ENCODE measurements at regions not wholly inside any gene's neighbourhood (a gene's known extent, or its start where the extent isn't known, plus 50 kb on each side); places are given as distances from the start of the nearest gene placed in this dataset.

DNA sequence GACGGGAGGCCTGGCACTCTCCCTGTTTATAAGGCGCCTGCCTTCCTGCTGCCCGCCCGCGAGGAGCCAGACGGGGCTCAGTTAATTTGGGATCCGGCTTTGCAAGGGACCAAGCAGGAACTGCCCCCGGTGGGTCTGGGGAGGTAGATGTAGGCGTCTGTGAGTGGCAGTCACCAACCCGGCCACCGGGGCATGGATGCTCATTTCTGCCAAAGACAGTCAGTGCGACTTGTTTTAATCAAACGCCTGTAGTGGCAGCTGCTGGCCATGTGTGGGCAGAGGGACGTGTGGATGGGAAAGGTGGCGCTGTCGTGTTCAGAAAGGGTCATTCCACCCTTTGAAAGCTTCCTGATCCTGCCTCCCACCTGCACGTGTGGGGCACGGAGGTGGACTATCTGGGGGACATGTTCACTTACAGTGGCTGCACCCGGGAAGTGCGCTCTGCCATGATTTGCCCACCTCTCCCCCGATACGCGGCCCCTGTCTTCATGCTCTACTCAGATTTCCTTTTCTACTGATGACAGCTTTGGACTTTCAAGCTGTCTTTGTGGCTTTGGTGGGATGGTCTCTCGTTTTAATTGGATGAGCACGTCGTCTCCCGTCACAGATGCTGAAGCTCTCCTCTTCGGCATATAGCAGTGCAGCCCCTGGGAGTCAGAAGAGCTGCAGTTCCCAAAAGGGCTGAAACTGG lies 60.3 kb upstream of the CIBAR2 start:
- Histone ChIP-seq H4K20me1 (ENCODE audit: insufficient read depth, low read length) (peaks cover 29% of the 10 kb centered on the region; the same call in 1 of the 2 replicates), H3K36me3 (replicated peaks in 1 of 2; ENCODE audit: control insufficient read depth in 1 of 2, insufficient read depth in 2 of 2, low read length in 2 of 2) (no peaks in the 10 kb centered on the region), H3K4me1 (ENCODE audit: insufficient read depth, low read length) (peaks cover 70% of the 10 kb centered on the region), H3K27me3 (ENCODE audit: control insufficient read depth in 1 of 2, insufficient read depth in 2 of 2, low read length in 2 of 2) (peaks cover 13 to 37% of the 10 kb centered on the region in 2 experiments; a peak in 4 of 5 replicates), H3K4me2 (ENCODE audit: low read depth, low read length) (peak overlapping the region; percentile 90), H3K27ac (ENCODE audit: extremely low read length, insufficient read depth, low read length) (no peak overlapping the region), H3K9me3 (ENCODE audit: low read length) (no peaks in the 10 kb centered on the region), H3K79me2 (ENCODE audit: insufficient read depth, low read length) (peaks cover 6% of the 10 kb centered on the region), H3K4me3 (replicated peaks in 1 of 3; ENCODE audit: insufficient read depth in 1 of 3, low read depth in 2 of 3, low read length in 3 of 3) (peak overlapping the region; percentile 38 to 72 (median 53)), H2AFZ (ENCODE audit: low read length) (no peak overlapping the region), H3K9ac (ENCODE audit: insufficient read depth, low read depth, low read length) (peak overlapping the region; percentile 8; the same call in 1 of the 2 replicates)
- peak; percentile 75 for DNase-seq (ENCODE audit: low spot score)
- peak; percentile 75 for ATAC-seq
- peak; percentile 83 for FAIRE-seq
- BruUV-seq (replicated peaks): no TSS peak
- 25% methylated on average over 25 of the region's 28 CpGs for WGBS (ENCODE audit: low lambda C conversion rate)
- in situ Hi-C loops (cut with HindIII; ENCODE audit: extremely low pct_ligation_motif_present, low pct_unique_long_range_greater_than_20kb) (no loop called here), intact Hi-C loops (cut with micrococcal nuclease; ENCODE audit: unreplicated experiment) (loop anchor here (5.0 kb wide), 1 partner anchor 55 kb away; no protein-coding TSS in a partner anchor)
- CTCF ChIA-PET (ENCODE audit: low intra/inter-chr PET ratio, low total read pairs): interaction anchor here (1.1 to 1.6 kb wide), 4 partner anchors 31 to 73 kb away, joined by 4 to 6 read pairs (median 4); no protein-coding TSS in a partner anchor
- POLR2A ChIA-PET: interaction anchor here (1.2 to 6.6 kb wide), 6 partner anchors 9 to 36 kb away, joined by 3 to 39 read pairs (median 8); no protein-coding TSS in a partner anchor
- 0 out of 2 replicates have a peak, but pooled peaks have one; percentile 10 for TF ChIP-seq ZNF331 (CRISPR knock-in tag; IDR thresholded peaks at IDR 0.05)
- TF ChIP-seq SALL2 (CRISPR knock-in tag; IDR thresholded peaks at IDR 0.05): 0 out of 2 replicates have a peak, but pooled peaks have one; percentile 28
- TF ChIP-seq, protein P1, sequence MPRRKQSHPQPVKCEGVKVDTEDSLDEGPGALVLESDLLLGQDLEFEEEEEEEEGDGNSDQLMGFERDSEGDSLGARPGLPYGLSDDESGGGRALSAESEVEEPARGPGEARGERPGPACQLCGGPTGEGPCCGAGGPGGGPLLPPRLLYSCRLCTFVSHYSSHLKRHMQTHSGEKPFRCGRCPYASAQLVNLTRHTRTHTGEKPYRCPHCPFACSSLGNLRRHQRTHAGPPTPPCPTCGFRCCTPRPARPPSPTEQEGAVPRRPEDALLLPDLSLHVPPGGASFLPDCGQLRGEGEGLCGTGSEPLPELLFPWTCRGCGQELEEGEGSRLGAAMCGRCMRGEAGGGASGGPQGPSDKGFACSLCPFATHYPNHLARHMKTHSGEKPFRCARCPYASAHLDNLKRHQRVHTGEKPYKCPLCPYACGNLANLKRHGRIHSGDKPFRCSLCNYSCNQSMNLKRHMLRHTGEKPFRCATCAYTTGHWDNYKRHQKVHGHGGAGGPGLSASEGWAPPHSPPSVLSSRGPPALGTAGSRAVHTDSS (CRISPR knock-in tag; conservative IDR thresholded peaks at IDR 0.05): no peak
- TF ChIP-seq, protein P2, sequence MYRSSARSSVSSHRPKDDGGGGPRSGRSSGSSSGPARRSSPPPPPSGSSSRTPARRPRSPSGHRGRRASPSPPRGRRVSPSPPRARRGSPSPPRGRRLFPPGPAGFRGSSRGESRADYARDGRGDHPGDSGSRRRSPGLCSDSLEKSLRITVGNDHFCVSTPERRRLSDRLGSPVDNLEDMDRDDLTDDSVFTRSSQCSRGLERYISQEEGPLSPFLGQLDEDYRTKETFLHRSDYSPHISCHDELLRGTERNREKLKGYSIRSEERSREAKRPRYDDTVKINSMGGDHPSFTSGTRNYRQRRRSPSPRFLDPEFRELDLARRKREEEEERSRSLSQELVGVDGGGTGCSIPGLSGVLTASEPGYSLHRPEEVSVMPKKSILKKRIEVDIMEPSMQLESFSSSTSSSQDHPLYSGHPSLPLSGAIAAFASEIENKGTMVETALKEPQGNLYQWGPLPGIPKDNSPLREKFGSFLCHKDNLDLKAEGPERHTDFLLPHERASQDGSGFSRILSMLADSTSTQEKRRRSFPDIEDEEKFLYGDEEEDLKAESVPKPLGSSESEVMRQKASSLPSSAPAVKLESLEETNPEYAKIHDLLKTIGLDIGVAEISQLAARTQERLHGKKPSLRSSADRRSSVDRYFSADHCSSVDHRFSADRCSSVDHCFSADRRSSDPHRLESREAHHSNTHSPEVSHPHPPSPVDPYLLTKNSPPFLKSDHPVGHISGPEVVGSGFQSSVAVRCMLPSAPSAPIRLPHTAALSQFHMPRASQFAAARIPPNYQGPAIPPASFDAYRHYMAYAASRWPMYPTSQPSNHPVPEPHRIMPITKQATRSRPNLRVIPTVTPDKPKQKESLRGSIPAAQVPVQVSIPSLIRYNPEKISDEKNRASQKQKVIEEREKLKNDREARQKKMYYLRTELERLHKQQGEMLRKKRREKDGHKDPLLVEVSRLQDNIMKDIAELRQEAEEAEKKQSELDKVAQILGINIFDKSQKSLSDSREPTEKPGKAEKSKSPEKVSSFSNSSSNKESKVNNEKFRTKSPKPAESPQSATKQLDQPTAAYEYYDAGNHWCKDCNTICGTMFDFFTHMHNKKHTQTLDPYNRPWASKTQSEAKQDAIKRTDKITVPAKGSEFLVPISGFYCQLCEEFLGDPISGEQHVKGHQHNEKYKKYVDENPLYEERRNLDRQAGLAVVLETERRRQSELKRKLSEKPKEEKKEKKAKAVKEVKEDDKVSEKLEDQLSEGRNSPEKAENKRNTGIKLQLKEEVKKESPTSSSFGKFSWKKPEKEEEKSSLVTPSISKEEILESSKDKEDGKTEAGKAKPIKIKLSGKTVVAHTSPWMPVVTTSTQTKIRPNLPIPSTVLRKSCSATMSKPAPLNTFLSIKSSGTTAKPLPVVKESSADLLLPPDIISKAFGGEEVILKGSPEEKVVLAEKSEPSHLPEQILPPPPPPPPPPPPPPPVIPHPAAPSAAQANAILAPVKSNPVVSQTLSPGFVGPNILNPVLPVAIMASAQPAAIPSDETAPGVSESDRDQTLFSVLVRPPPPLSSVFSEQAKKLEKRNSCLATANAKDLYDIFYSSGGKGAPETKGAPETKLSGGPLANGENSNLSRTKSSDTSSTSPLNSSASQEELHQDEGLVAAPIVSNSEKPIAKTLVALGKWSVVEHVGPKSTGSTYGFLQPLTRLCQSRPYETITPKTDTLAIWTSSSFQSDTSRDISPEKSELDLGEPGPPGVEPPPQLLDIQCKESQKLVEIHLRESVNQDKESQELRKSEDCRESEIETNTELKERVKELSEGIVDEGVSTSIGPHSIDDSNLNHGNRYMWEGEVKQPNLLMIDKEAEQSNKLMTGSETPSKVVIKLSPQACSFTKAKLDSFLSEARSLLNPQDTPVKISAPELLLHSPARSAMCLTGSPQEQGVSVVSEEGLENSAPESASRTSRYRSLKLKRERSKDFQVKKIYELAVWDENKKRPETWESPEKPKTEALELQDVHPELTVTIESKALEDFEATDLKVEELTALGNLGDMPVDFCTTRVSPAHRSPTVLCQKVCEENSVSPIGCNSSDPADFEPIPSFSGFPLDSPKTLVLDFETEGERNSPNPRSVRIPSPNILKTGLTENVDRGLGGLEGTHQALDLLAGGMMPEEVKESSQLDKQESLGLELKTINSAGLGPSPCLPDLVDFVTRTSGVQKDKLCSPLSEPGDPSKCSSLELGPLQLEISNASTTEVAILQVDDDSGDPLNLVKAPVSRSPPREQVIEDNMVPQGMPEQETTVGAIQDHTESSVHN (CRISPR knock-in tag; IDR thresholded peaks at IDR 0.05): peak; percentile 72; the same call in 1 of the 2 replicates
- no peak for TF ChIP-seq MBNL3 (CRISPR knock-in tag; conservative IDR thresholded peaks at IDR 0.05)
- no peak for TF ChIP-seq RELA (CRISPR knock-in tag; IDR thresholded peaks at IDR 0.05)
- TF ChIP-seq, protein P3, sequence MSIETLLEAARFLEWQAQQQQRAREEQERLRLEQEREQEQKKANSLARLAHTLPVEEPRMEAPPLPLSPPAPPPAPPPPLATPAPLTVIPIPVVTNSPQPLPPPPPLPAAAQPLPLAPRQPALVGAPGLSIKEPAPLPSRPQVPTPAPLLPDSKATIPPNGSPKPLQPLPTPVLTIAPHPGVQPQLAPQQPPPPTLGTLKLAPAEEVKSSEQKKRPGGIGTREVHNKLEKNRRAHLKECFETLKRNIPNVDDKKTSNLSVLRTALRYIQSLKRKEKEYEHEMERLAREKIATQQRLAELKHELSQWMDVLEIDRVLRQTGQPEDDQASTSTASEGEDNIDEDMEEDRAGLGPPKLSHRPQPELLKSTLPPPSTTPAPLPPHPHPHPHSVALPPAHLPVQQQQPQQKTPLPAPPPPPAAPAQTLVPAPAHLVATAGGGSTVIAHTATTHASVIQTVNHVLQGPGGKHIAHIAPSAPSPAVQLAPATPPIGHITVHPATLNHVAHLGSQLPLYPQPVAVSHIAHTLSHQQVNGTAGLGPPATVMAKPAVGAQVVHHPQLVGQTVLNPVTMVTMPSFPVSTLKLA (IDR thresholded peaks at IDR 0.05): 0 out of 2 replicates have a peak, but pooled peaks have one; percentile 6
- TF ChIP-seq DPF2 (CRISPR knock-in tag; IDR thresholded peaks at IDR 0.05; ENCODE audit: borderline replicate concordance, low read depth): 0 out of 2 replicates have a peak, but pooled peaks have one; percentile 33
- TF ChIP-seq, protein P4, sequence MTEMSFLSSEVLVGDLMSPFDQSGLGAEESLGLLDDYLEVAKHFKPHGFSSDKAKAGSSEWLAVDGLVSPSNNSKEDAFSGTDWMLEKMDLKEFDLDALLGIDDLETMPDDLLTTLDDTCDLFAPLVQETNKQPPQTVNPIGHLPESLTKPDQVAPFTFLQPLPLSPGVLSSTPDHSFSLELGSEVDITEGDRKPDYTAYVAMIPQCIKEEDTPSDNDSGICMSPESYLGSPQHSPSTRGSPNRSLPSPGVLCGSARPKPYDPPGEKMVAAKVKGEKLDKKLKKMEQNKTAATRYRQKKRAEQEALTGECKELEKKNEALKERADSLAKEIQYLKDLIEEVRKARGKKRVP (CRISPR knock-in tag; IDR thresholded peaks at IDR 0.05): 0 out of 4 replicates have a peak, but pooled peaks of 1 of the 2 experiments have one; percentile 13
- TF ChIP-seq SIX1 (CRISPR knock-in tag; IDR thresholded peaks at IDR 0.05; ENCODE audit: borderline replicate concordance): no peak
